Effector memory CD4-positive, alpha-beta T cell (primary cell): ENCODE measurements at regions not wholly inside any gene's neighbourhood (a gene's known extent, or its start where the extent isn't known, plus 50 kb on each side); places are given as distances from the start of the nearest gene placed in this dataset.

Experiments used
- DNase-seq, 3 donors: peaks; one replicate each; pipeline ENCODE4 v3.0.0-alpha.2; 2020
- H3K27ac ChIP-seq: 2 replicates; pipeline ENCODE4 v1.7.0; 2013; ENCODE audit warnings: mild to moderate bottlenecking, low read length, moderate library complexity; ENCODE audit not compliant: insufficient read depth, poor library complexity, severe bottlenecking
- H3K27me3 ChIP-seq: replicated peaks from 2 replicates; pipeline ENCODE4 v1.7.0; 2013; ENCODE audit warnings: mild to moderate bottlenecking, low read length; ENCODE audit not compliant: insufficient read depth, control insufficient read depth, poor library complexity, severe bottlenecking
- H3K36me3 ChIP-seq: 2 replicates; pipeline ENCODE4 v1.7.0; 2013; ENCODE audit warnings: mild to moderate bottlenecking, low read length, moderate library complexity; ENCODE audit not compliant: control insufficient read depth, insufficient read depth
- H3K4me1 ChIP-seq: 2 replicates; pipeline ENCODE4 v1.7.0; 2013; ENCODE audit warnings: low read length, mild to moderate bottlenecking; ENCODE audit not compliant: control insufficient read depth, insufficient read depth, poor library complexity, severe bottlenecking
- H3K4me3 ChIP-seq: 2 replicates; pipeline ENCODE4 v1.7.0; 2013; ENCODE audit warnings: low read length, low read depth, mild to moderate bottlenecking; ENCODE audit not compliant: insufficient read depth, poor library complexity, severe bottlenecking
- H3K9me3 ChIP-seq: 2 replicates; pipeline ENCODE4 v1.7.0; 2013; ENCODE audit warnings: mild to moderate bottlenecking, low read length, moderate library complexity; ENCODE audit not compliant: control insufficient read depth

DNA sequence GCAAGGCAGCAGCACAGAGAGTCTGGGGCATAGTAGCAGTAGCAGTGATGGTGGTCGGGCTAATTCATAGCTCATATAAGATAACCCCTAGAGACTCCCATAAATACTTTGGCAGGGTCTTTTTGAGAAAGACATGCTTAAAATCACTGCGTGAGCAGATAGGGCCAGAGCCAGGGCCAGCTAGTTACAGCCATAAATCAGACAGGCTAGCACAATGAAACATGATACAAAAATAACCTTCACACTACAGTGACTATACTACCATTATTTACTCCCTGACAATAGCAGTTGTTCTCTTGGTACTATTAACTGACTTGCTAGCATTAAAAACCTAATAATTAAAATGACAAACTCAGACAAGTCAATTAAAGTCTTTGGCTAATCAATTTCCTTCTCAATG is 295.9 kb downstream of the SMARCA1 start:
- Histone ChIP-seq H3K36me3 (no peaks in the 10 kb centered on the region), H3K27ac (no peak overlapping the region), H3K4me3 (no peak overlapping the region), H3K4me1 (no peaks in the 10 kb centered on the region), H3K9me3 (no peaks in the 10 kb centered on the region), H3K27me3 (no peaks in the 10 kb centered on the region)
- no peak for DNase-seq

DNA sequence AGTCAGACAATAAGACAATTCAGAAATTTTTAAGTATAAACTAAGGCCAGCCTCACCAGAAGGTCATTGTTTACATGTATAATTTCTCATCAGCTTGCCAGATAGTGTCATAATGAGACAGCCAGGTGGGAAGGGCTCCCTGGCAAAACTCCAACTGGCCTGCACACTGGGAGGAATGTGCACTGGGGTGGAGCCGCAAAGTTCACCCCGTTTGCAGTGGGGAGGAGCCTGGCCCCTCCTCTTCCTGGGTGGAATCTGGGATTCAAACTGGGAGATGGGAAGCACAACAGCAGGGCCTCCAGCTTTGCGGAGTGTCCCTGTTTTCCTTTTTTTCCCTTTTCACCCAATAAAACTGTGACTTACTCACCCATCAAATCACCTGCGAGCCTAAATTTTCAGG is 329.9 kb downstream of the SMARCA1 start:
- no peak for DNase-seq
- no peaks in the 10 kb centered on the region for H3K4me1 ChIP-seq
- H3K9me3 ChIP-seq, result no peaks in the 10 kb centered on the region
- no peaks in the 10 kb centered on the region for H3K36me3 ChIP-seq
- H3K4me3 ChIP-seq, result no peak overlapping the region
- no peaks in the 10 kb centered on the region for H3K27me3 ChIP-seq
- H3K27ac ChIP-seq, result no peak overlapping the region

DNA sequence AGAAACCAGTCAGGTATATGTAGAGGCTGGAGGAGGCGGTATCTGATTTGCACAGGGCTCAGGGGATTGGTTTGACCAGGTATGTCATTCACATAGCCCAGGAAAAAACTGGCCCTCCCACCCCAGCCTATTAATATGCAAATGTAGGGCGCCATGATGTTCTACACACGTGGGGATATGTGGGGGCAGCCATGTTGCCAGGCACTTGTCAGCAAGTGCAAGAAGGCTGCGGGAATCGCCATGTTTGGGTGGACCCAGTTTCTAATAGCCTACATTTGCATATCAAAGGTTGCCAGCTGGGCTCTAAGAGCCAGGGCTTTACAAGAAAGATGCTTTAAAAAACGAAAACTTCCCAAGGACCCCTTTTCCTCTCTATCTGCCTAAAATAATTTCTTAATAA is 335.1 kb downstream of the SMARCA1 start:
- DNase-seq, result no peak
- H3K27ac ChIP-seq, result no peak overlapping the region
- H3K4me1 ChIP-seq, result no peaks in the 10 kb centered on the region
- no peak overlapping the region for H3K4me3 ChIP-seq
- H3K36me3 ChIP-seq, result no peaks in the 10 kb centered on the region
- H3K27me3 ChIP-seq, result no peaks in the 10 kb centered on the region
- H3K9me3 ChIP-seq, result no peaks in the 10 kb centered on the region

DNA sequence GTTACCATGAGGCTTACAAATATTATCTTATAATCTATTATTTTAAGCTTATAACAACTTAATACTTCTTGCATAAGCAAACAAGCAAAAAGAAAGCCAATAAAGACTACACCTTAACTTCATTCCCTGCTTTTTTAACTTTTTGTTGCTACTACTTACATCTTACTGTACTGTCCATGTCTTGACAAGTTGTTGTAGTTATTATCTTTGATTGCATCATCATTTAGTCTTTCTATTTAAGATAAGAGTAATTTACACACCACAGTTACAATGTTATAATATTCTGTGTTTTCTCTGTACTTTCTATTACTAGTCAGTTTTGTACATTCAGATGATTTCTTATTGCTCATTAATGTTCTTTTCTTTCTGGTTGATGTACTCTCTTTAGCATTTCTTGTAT is 346.6 kb downstream of the SMARCA1 start:
- DNase-seq, result no peak
- Histone ChIP-seq H3K36me3 (no peaks in the 10 kb centered on the region), H3K4me1 (no peaks in the 10 kb centered on the region), H3K27ac (no peak overlapping the region), H3K27me3 (no peaks in the 10 kb centered on the region), H3K4me3 (no peak overlapping the region), H3K9me3 (no peaks in the 10 kb centered on the region)

DNA sequence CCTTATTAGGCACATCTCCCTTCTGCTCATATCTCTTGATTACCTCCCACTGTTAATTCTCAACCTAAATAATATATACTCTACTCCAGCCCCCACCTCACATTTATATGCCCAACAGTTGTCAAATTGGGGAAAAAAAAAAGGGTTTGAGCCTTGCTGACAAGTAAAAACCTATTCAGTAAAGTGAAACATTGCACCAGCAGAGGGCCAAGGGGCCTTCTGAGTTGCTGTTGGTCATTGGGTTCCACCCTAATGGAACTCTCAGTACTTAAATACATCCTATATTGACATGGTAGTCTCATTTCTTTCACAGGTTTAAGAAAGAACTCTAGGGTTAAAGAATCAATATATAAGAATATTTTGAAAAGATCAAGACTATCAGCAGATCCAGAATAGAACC is 362.2 kb downstream of the SMARCA1 start:
- H3K27ac ChIP-seq, result no peak overlapping the region
- H3K4me1 ChIP-seq, result no peaks in the 10 kb centered on the region
- no peaks in the 10 kb centered on the region for H3K27me3 ChIP-seq
- H3K36me3 ChIP-seq, result no peaks in the 10 kb centered on the region
- no peak overlapping the region for H3K4me3 ChIP-seq
- DNase-seq, result no peak
- no peaks in the 10 kb centered on the region for H3K9me3 ChIP-seq

DNA sequence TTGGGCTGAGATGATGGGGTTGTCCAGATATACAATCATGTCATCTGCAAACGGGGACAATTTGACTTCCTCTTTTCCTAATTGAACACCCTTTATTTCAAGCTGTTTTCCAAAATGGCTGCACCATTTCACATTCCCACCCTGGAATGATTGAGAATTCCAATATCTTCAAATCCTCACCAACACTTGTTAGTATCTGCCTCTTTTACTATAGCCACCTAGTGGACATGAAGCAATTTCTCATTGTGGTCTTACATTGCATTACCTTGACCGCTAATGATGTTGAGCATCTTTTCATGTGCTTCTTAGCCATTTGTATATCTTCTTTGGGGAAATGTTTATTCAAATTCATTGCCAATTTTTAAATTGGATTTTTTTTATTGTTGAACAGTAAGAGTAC is 364.8 kb downstream of the SMARCA1 start:
- no peaks in the 10 kb centered on the region for H3K4me1 ChIP-seq
- H3K27ac ChIP-seq, result no peak overlapping the region
- H3K27me3 ChIP-seq, result no peaks in the 10 kb centered on the region
- no peaks in the 10 kb centered on the region for H3K9me3 ChIP-seq
- DNase-seq, result no peak
- no peaks in the 10 kb centered on the region for H3K36me3 ChIP-seq
- H3K4me3 ChIP-seq, result no peak overlapping the region

DNA sequence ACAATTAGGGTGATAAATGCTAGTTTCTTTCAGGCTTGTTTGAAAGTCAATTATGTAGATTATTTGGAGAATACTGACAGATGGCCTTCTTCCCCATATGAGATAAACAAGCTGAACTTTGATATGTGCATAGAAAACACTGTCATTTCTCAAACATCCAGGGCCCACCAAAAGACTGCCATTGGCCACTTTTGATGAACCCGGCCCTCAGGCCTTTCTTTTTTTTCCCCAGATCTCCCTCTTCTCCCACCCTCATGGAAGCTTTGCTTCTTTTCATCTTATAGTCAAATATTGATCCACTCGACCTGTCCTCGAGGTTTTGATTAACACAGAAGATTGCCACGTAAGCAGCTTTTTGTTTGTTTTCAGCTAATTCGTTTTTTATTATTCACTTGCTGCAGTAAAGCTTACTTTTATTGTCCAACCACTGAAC is 377.4 kb downstream of the SMARCA1 start:
- Histone ChIP-seq H3K27me3 (no peaks in the 10 kb centered on the region), H3K27ac (no peak overlapping the region), H3K36me3 (no peaks in the 10 kb centered on the region), H3K9me3 (no peaks in the 10 kb centered on the region), H3K4me1 (no peaks in the 10 kb centered on the region), H3K4me3 (no peak overlapping the region)
- DNase-seq, result no peak

DNA sequence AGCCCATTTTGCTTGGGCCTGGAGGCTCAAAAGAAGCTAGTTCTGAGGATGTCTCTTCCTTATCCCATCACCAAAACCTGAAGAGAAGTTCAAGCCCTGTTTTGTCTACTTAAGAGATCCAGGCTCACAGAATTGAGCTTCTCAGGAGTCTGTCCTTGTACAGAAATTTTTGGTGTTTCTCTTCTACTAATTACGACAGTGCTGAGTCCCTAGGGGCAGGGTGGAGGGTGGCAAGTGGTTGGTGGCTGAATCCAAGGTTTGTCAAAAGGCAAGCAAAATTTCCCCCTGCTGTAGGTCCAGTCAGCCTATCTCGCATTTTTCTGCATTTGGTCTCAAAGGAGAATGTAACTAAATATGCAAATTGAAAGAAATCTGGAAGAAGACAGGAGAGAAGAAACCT is 377.9 kb downstream of the SMARCA1 start:
- Histone ChIP-seq H3K27ac (no peak overlapping the region), H3K9me3 (no peaks in the 10 kb centered on the region)
- DNase-seq, result no peak

DNA sequence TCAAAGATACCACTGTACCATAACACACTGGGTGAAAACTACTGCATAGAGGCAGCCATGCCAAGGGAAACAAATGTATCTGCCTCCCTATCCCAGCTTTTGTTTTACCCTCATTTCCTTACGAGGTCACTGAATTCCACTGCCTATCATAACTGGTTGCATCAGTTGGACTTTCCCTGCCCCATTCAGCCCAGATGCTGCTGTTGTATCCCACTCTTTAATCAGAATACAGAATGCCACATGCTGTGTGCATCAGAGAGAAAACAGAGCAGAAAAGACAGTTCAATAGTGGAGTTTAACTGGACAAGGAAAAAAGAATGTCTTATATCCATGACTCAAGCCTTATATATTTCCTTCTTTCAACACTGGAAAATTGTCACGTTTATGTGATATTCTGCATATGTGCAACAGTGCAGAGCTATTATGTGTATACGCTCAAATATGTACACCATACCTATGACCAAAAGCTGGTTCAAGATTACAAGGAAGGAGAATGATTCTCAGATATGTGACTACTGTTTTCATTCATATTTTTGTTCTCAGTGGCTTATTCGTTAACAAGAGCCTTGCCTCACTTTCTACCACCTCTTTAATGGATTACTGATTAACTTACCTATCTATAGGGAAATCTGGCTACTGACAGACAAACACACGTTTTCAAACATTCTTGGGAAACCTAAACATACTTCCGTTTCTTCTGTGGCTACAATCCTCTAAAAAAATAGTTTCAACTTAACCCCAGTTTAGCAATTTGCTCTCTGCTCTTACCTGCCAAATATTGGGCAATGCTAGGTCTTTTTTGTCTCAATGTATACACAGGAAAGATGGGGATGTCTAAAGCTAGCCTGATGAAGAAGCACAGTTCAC is 378.9 kb downstream of the SMARCA1 start:
- H3K27ac ChIP-seq, result no peak overlapping the region
- H3K36me3 ChIP-seq, result no peaks in the 10 kb centered on the region
- H3K4me1 ChIP-seq, result no peaks in the 10 kb centered on the region
- H3K9me3 ChIP-seq, result no peaks in the 10 kb centered on the region
- no peaks in the 10 kb centered on the region for H3K27me3 ChIP-seq
- no peak overlapping the region for H3K4me3 ChIP-seq
- DNase-seq, result no peak

More for the DNA sequence above, 377.9 kb downstream of the SMARCA1 start:
- Histone ChIP-seq H3K36me3 (no peaks in the 10 kb centered on the region), H3K4me1 (no peaks in the 10 kb centered on the region), H3K27me3 (no peaks in the 10 kb centered on the region), H3K4me3 (no peak overlapping the region)

DNA sequence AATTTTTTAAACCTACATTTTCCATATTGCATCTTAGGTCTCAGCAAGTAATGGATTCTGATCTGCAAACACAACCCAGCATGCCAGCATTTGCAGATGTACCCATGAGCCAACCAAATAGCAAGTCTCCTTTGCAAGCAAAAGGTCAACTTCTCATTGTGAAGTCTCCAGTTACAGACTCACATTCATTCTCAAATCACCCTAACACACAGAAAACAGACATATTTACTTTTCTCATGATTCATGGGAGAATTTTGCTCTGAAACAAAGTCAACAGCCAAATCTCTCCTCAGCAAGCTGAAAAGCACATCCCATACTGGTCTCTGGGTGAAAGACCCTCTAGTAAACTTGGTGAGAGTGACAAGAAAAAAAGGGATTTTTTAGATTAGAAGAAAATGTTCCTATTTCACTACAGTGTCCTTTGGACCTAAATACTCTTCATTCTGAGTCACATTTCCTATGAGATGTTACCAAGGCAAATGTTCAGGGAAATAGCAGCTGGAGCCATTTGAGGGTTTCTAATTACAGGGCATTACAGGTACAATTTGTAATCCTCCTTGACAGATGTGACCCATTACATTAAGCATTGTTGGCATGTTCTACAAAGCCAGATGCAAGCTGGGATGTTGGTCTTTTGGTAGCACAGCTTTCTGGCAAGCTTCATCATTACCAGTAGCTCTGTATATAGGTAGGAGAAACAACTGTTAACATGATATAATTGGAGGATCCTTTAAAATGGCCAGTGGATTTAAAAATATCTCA is 383.3 kb downstream of the SMARCA1 start:
- Histone ChIP-seq H3K4me1 (no peaks in the 10 kb centered on the region), H3K27me3 (no peaks in the 10 kb centered on the region), H3K9me3 (no peaks in the 10 kb centered on the region), H3K27ac (no peak overlapping the region), H3K36me3 (no peaks in the 10 kb centered on the region), H3K4me3 (no peak overlapping the region)
- DNase-seq, result no peak
